RPMI7951 (cell line): ENCODE measurements at regions not wholly inside any gene's neighbourhood (a gene's known extent, or its start where the extent isn't known, plus 50 kb on each side); places are given as distances from the start of the nearest gene placed in this dataset.
"Not testable (repeated sequence)": the region's sequence is repeated elsewhere in the genome, so short reads cannot be mapped to it uniquely, and the experiment has no call there.

ENCODE experiments used
- DNase-seq: peaks from one replicate; pipeline ENCODE4 v3.0.0-alpha.2; 2012; ENCODE audit warnings: low read depth

DNA sequence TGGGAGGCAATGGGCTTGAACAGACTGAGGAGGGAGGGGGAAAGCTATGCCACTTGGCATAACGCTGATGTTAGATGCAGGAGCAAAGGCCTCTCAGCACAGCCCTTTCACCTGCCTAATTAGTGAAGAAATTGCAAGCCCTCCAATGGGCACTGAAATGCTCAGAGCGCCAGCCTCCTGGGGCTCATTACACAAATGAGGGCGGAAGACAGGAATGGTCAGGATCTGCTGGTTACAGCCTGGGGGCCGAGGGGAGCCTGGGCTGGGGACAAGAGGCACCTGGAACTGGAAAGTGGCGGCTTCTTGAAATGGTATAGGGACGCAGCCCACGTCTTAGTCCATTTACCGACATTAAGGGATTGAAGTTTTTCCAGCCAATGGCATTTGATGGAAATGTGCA, 50.2 kb upstream of the PLET1 start:
- no peak for DNase-seq

DNA sequence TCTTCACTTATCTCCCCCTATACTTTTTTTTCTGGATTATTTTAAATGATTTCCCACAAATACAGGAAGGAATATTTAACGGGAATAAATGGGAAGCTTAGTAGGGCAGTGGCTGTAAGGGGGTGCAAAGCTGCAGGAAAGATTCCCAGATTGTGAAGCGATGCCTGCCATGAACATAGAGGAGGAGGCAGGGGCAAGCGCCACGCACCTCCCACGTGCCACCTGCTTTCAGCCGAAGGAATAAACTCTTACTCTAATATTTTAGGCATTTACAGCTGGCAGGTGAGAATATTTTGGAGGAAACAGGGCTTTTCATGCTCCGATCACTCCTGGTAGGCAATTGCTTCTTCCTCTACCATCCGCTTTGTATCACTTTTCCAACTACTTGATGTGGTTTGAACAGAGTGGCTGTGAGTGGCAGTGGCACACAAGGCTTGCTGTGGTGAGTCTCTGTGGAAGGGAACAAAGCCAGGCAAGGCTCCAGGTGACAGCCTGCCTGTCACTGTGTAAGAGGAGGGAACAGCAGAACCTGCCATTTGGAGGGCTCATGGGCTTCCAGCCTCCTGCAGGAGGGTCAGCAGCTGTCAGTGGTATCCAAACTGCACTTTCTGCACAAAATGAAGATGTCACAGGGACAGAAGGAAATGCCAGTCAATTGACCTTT, 54.5 kb upstream of the PLET1 start:
- DNase-seq = no peak

GRCh38 chr11:112315861-112316739, 55.4 kb upstream of the PLET1 start:
- no peak for DNase-seq

DNA sequence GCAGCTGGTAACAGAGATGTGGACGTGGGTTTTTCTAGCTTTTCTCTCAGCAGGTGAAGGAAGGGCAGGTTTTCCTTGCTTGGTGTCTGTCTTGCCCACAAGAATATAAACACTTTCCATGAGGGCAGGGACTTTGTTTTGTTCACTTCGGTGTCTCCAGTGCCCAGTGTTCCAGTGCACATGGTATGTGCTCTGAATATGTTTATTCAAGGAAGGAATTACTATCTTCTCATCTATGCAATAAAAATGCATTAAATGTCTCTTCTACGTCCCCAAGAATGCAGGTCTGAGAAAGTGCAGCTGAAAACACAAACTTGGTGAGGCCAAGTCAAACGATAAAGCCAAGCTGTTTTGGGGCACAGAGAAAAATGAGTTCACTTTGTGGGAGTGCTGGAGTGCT, 56.3 kb upstream of the PLET1 start:
- DNase-seq = no peak

- DNase-seq = peak; percentile 93
Measured at GRCh38 chr11:112318184-112318591, 57.5 kb upstream of the PLET1 start.

DNA sequence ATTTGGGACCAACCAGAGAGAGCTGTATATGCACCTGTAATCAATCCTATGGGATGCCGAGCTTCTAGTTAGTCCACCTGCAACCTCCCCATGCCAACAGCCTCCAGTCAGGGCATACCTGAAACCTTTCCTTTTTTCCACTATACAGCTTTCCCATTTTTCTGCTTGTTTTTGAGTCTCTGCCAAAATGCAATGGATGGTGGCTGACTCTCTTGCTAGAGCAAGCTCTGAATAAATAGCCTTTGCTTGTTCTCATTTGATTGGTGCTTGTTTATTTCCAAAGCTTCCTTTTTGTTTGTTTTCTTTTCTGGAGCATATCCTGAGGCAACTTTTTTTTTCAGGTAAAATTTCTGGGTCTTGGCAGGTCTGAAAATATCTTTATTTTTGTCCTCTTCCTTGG, 58.0 kb upstream of the PLET1 start:
- no peak for DNase-seq

GRCh38 chr11:112320668-112321067, 60.0 kb upstream of the PLET1 start:
- DNase-seq = peak; percentile 89

DNA sequence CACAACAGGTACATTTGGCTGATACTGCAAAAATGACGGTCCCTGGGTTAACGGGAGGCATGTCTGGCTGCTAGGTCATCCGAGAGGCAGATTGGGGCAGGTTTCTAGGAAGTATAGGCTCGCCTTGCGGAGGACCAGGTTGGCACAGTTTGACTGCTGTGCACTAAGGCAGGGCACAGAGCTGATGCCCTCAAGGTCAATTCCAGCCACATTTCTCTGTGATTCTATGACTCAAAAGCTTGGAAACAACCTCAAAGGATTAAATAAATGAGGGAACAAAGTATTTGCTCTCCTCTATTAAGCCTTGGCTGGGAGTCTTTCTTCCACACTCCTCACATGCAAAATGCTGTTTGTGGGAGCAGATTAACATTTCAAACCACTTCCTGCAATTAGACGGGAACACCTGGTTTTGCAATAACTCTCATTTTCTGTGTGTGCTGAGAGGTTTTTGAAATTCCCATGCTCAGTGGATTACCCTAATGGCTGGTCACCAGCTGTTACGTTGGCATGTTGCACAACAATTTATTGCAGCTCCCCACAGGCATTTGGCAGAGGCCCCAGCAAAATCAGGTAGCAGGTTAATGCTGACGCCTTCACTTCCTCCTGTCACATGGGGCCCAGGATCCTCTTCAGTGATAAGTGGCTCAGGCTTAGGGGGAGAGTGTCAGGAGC, 61.0 kb upstream of the PLET1 start:
- DNase-seq = peak; percentile 96

- peak; percentile 40 for DNase-seq
Measured at GRCh38 chr11:112322173-112322790, 61.6 kb upstream of the PLET1 start.

DNA sequence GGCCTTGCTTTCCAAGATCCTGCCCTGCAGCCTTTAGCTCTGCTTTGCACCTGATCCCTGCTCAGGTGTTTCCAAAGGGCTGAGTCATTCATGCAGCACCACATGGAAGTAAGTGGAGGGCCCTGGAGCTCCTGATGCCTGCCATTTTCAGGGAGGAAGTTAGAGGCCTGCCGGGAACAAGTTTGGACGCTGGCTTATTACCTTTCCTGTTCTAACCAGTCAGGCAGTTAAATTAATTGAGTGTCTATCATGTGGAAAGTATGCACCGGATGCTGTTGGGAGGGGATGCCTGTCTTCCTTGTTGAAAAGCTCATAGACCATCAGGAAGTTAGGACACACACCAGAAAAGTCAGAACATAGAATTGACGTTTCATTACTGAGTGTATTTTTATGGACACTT, 73.7 kb upstream of the PLET1 start:
- no peak for DNase-seq

GRCh38 chr11:112336356-112336886, 75.8 kb upstream of the PLET1 start:
- no peak for DNase-seq

GRCh38 chr11:112339566-112339965, 78.9 kb upstream of the PLET1 start:
- DNase-seq = peak; percentile 67

- DNase-seq = no peak
Measured at GRCh38 chr11:112343368-112344039, 82.8 kb upstream of the PLET1 start.

DNA sequence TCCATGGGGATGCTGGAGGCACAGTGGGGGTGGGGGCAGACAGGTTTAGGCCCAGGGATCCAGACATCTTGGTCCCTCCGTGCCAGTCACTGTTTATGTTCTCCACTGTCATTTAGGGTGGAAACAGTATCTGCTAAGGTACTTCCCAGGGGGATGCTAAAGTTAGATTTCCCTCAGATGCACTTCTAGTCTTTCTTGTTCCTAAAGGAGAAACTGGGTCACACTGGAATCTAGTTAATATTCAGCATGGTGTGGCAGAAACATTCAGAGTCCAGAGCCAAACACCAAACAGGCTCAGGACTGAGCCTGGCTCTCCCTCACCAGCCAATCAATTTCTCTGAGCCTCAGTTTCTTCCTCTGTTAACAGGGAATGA, 83.4 kb upstream of the PLET1 start:
- no peak for DNase-seq

DNA sequence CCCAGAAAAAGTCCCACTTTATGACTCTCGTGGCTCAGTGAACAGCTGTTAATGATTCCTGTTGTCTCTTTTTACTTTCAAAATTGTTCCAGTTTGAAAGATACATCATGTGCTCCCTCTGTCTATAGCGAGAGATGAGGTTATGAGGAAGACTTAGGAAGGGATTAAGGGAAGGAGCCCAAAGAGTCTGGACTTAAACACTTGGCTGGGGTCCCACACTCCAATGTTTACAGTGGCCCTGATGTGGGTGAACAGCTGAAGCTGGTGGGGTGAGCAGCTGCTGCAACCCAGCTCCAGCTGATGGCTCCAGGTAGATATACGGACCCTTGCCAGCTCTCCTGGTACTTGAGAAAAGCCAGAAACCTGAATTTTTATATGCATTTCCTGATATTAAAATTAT, 84.5 kb upstream of the PLET1 start:
- no peak for DNase-seq

DNA sequence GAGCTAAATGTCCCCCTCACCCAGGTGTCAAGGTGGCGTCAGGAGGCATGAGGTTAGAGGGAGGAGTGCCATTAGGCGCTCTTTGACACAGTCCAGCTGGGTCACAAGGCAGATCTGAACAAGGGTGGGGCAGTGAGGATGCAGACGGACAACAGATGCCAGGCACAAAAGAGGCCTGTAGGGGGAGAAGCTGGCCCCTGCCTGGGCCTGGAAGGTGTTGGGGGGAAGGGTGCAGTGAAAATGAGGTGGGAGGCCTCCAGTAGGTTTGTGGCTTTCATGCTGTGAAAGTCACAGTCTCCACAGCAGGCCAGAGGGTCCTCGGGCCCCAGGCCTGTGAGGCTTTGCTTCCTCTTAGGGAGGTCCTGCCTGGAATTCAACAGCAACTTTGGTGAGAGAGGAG, 85.0 kb upstream of the PLET1 start:
- no peak for DNase-seq

DNA sequence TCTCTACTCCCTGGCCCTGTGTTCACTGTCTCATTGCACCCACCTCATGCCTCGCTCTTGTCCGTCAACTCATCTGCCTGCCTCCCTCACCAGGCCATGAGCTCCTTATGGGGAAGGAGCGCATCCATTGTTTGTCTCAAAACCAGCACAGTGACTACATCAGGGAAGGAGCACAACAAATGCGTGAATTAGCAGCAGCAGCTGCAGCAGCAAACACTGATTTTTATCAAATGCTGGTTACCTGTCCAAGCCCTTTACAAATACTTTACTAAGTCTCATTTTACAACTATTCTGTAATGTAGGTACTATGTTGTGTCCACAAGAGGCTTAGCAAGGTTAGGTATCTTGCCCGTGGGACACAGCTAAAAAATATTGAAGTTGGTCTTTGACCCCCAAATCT, 85.9 kb upstream of the PLET1 start:
- DNase-seq = no peak

- no peak for DNase-seq
Measured at GRCh38 chr11:112348480-112349029, 87.9 kb upstream of the PLET1 start.

GRCh38 chr11:112351423-112351822, 90.8 kb upstream of the PLET1 start:
- DNase-seq = not testable (repeated sequence)

DNA sequence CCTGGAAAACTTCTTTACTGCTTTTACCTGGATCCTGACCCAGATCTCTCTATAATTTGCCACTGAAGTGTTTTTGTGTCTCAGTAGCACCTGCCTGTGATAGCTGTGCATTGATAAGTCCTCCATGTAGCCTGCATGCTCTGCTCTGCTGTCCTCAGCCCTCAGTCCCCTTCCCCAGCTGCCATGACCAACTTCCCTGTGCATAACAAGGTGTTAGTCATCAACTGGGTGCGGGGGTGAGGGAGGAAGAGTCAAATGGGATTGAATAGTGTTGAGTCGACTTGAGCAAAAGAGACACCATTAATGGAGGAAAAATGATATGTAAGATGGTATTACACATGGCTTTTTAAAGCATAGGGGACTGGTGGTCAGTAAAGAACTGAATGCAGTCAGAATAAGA, 92.2 kb upstream of the PLET1 start:
- DNase-seq = peak; percentile 11

DNA sequence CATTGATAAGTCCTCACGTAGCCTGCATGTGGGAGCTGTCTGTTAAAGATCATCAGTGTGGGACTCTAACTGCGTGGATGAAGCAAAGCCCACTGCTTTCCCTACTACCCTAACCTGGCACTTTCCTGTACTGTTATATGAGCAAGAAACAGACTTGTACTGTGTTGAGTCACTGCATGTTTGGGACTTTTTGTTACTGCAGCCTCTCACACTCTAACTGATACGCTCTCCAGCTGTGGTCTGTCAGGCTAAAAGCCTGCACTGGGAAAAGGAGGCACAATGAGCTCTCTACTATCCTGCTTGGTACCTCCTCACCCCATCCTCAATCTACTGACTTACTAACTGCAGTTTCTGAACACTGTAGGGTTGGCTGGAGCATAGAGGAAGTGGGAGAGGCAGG, 93.7 kb upstream of the PLET1 start:
- DNase-seq = no peak
